K562 (cell line): ENCODE measurements at regions not wholly inside any gene's neighbourhood (a gene's known extent, or its start where the extent isn't known, plus 50 kb on each side); places are given as distances from the start of the nearest gene placed in this dataset.

Experiments
- ATAC-seq: fragments of 200-7000 bp; cut with Tn5 transposase; 3 replicates; pipeline ENCODE4 v1.9.1; 2020; ENCODE audit warnings: moderate library complexity
- BruUV-seq: library from RNA; stranded (reverse); fragments of 400-500 nt; replicated peaks from 2 replicates; lab custom pipeline; 2021; lab: Mats Ljungman, UMichigan
- CTCF ChIA-PET: fragments of 300-600 bp; formaldehyde crosslinking; extraction: SDS; loops from one replicate; lab custom pipeline; 2021; ENCODE audit warnings: low intra/inter-chr PET ratio; lab: Yijun Ruan, JAX
- POLR2A ChIA-PET: fragments of 300-600, 350-650 bp; sonication (Branson Sonifier 250); formaldehyde crosslinking; extraction: SDS; loops from one replicate; lab custom pipeline; 2021; ENCODE audit warnings: antibody characterized with exemption, inconsistent platforms; lab: Yijun Ruan, JAX
- DNase-seq, 4 experiments: peaks; one replicate each; pipeline versions ENCODE4 v3.0.0 to v3.0.0-alpha.2; 2011 to 2018; ENCODE audit warnings: low spot score in 3 of 4, mixed read lengths in 3 of 4; ENCODE audit errors: extremely low read depth in 1 of 4
- FAIRE-seq: peaks from 2 replicates; lab custom pipeline; 2011; peaks lifted over from hg19 to GRCh38; lab: Jason Lieb, UNC
- H2AFZ ChIP-seq: 2 replicates; pipeline ENCODE4 v1.6.0; 2011; ENCODE audit warnings: low read depth, low read length, control low read depth, inconsistent platforms
- H3K27ac ChIP-seq: fragments of 200-600 bp; 3 replicates; pipeline ENCODE4 v1.8.0; 2011; ENCODE audit warnings: low read depth, mild to moderate bottlenecking, control low read depth, inconsistent platforms, low read length, moderate library complexity, mixed read lengths; ENCODE audit errors: extremely low read depth
- H3K27me3 ChIP-seq, 2 experiments: fragments of 300-600 bp in 1 of 2; 2 replicates in 1 of 2; 3 replicates in 1 of 2; pipeline versions ENCODE4 v1.6.0 to v1.8.0; 2011; ENCODE audit warnings: inconsistent platforms in 2 of 2, low read length in 2 of 2, mild to moderate bottlenecking in 1 of 2, mixed read lengths in 1 of 2, moderate library complexity in 1 of 2; ENCODE audit not compliant: control insufficient read depth in 2 of 2, insufficient read depth in 2 of 2
- H3K36me3 ChIP-seq: fragments of 300-600 bp; 3 replicates; pipeline ENCODE4 v1.8.0; 2011; ENCODE audit warnings: mild to moderate bottlenecking, low read length, inconsistent platforms; ENCODE audit not compliant: control insufficient read depth, insufficient read depth
- H3K4me1 ChIP-seq, 2 experiments: fragments of 200-600 bp in 1 of 2; replicated peaks in 1 of 2; 2 replicates in 1 of 2; 3 replicates in 1 of 2; pipeline versions ENCODE4 v1.5.1 to v1.8.0; 2011; ENCODE audit warnings: inconsistent platforms in 2 of 2, low read length in 2 of 2, mild to moderate bottlenecking in 1 of 2, mixed read lengths in 1 of 2, moderate library complexity in 1 of 2; ENCODE audit not compliant: control insufficient read depth in 2 of 2, insufficient read depth in 2 of 2
- H3K4me2 ChIP-seq: 2 replicates; pipeline ENCODE4 v1.6.1; 2011; ENCODE audit warnings: low read length, control low read depth, inconsistent platforms, mixed read lengths; ENCODE audit not compliant: insufficient read depth
- H3K4me3 ChIP-seq: fragments of 200-600 bp; sonication (generic), shearing (Covaris generic); 2 replicates; pipeline ENCODE4 v1.5.1; 2016; ENCODE audit warnings: control low read depth, inconsistent platforms
- H3K79me2 ChIP-seq: fragments of 200-600 bp; 3 replicates; pipeline ENCODE4 v1.8.0; 2011; ENCODE audit warnings: low read length, inconsistent platforms; ENCODE audit not compliant: control insufficient read depth, insufficient read depth
- H3K9ac ChIP-seq, 2 experiments: 2 replicates each; pipeline versions ENCODE4 v1.6.0 to v1.6.1; 2011; ENCODE audit warnings: low read depth in 2 of 2, low read length in 2 of 2, control low read depth in 1 of 2, inconsistent platforms in 1 of 2, mild to moderate bottlenecking in 1 of 2, mixed read lengths in 1 of 2; ENCODE audit not compliant: insufficient read depth in 1 of 2
- H3K9me1 ChIP-seq: one replicate; pipeline ENCODE4 v1.6.0; 2011; ENCODE audit warnings: inconsistent platforms, mild to moderate bottlenecking, low read length, moderate library complexity; ENCODE audit not compliant: control insufficient read depth, insufficient read depth
- H3K9me3 ChIP-seq: replicated peaks from 2 replicates; pipeline ENCODE4 v1.5.1; 2011; ENCODE audit warnings: low read depth, low read length, inconsistent platforms; ENCODE audit not compliant: control insufficient read depth, insufficient read depth
- H4K20me1 ChIP-seq: replicated peaks from 2 replicates; pipeline ENCODE4 v1.6.1; 2011; ENCODE audit warnings: low read length, inconsistent platforms, mixed read lengths; ENCODE audit not compliant: control insufficient read depth, insufficient read depth
- FOXM1 ChIP-seq, 2 experiments: fragments of 450-650 bp in 1 of 2; sonication (generic) in 1 of 2; formaldehyde crosslinking in 1 of 2; IDR thresholded peaks; 2 replicates each; pipeline versions ENCODE4 v1.6.1 to v1.9.0; 2017 to 2022; ENCODE audit warnings: low read depth in 2 of 2, mild to moderate bottlenecking in 2 of 2, missing genetic modification reagents in 1 of 2, moderate library complexity in 1 of 2
- GABPB1 ChIP-seq: sonication (generic); formaldehyde crosslinking; IDR thresholded peaks from 2 replicates; pipeline ENCODE4 v1.8.0; 2022; ENCODE audit warnings: mild to moderate bottlenecking, missing genetic modification reagents
- MTA2 ChIP-seq: fragments of 450-650 bp; IDR thresholded peaks from 2 replicates; pipeline ENCODE4 v1.6.1; 2016; ENCODE audit warnings: low read depth
- NCOA4 ChIP-seq: fragments of 450-650 bp; IDR thresholded peaks from 2 replicates; pipeline ENCODE4 v1.6.1; 2018; ENCODE audit warnings: mild to moderate bottlenecking; ENCODE audit not compliant: partially characterized antibody
- NFIX ChIP-seq: fragments of 250-450 bp; sonication (Bioruptor Pico); IDR thresholded peaks from 2 replicates; pipeline ENCODE4 v1.4.0; 2020; ENCODE audit warnings: low read depth, mild to moderate bottlenecking, moderate library complexity
- NUFIP1 ChIP-seq: fragments of 450-650 bp; IDR thresholded peaks from 2 replicates; pipeline ENCODE4 v1.6.1; 2018; ENCODE audit not compliant: partially characterized antibody
- ZHX1 ChIP-seq: fragments of 150-350 bp; conservative IDR thresholded peaks from 2 replicates; pipeline ENCODE4 v1.6.1; 2014; ENCODE audit warnings: low read length
- ZNF347 ChIP-seq: fragments of 450-650 bp; formaldehyde crosslinking; IDR thresholded peaks from 2 replicates; pipeline ENCODE4 v1.4.0; 2020; ENCODE audit warnings: low read depth, mild to moderate bottlenecking, moderate library complexity
- WGBS: fragments of 100-300 bp; shearing (Covaris generic); methylation state at CpG from one replicate; pipeline ENCODE4 v1.1.6; 2016; ENCODE audit warnings: low coverage, mixed read lengths; ENCODE audit not compliant: insufficient coverage; ENCODE audit errors: missing lambda C conversion rate; 5-methylcytosine and 5-hydroxymethylcytosine counted together
- in situ Hi-C: fragments of 300-500 bp; cut with MboI; formaldehyde crosslinking; loops from 4 replicates; pipeline ENCODE4 v1.15.0; 2018; ENCODE audit warnings: inconsistent platforms, mixed read lengths
- intact Hi-C: fragments of 100-400 bp; cut with micrococcal nuclease; formaldehyde crosslinking; loops from 2 replicates; pipeline ENCODE4 v1.14.2; 2022
- TF ChIP-seq, protein P1 (sequence below): fragments of 450-650 bp; IDR thresholded peaks from 2 replicates; pipeline ENCODE4 v1.7.0; 2016; ENCODE audit warnings: borderline replicate concordance
- TF ChIP-seq, protein P2 (sequence below): sonication (generic); formaldehyde crosslinking; IDR thresholded peaks from 2 replicates; pipeline ENCODE4 v1.9.0; 2022; ENCODE audit warnings: mild to moderate bottlenecking, missing genetic modification reagents
- TF ChIP-seq, protein P3 (sequence below), 2 experiments: fragments of 200-800 bp in 1 of 2; sonication (Bioruptor generic) in 1 of 2; sonication (generic) in 1 of 2; formaldehyde crosslinking in 1 of 2; IDR thresholded peaks in 1 of 2; conservative IDR thresholded peaks in 1 of 2; 2 replicates each; pipeline versions ENCODE4 v1.5.0 to v1.6.1; 2016 to 2020; ENCODE audit warnings: missing compliant biosample characterization in 1 of 2, missing genetic modification characterization in 1 of 2, missing genetic modification reagents in 1 of 2

DNA sequence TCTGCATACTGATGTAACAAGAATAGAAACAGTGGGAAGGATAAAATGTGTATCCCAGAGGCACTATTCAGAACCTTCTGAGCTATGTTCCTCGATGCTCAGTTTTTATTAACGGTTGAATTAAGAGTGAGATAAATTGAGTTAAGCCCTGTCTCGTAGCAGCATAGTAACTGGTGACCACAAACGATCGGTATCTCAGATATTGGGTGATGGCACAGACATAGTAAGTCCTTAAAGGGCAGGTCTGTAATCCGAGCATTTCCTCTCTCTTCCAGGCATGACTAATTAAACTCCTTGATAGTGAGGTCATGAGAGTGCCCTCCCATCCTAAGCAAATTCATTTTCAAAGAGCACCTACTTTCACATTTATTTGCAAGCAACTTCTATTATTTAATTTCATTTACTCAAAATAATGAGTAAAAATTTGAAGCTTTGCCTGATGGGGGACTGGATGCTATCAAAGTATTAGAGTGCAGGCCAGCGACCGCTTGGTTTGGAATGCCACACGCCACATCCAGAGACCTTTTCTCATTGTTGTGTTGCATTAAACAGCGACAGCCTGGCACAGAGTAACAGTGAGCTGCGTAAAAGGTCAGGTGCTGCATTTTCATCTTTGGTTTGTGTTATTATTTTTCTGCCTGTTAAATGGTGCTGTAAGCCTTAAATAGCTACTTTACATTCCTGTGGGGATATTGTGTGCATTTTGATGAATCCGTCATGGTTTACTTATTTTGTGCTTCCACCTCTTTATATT, 101.9 kb downstream of the PCDH7 start:
- DNase-seq (no peak), FAIRE-seq (no peak), ATAC-seq (no peak)
- Histone ChIP-seq H3K36me3 (no peaks in the 10 kb centered on the region), H3K9ac (no peak overlapping the region), H3K79me2 (no peaks in the 10 kb centered on the region), H3K4me1 (no peaks in the 10 kb centered on the region), H3K27me3 (no peaks in the 10 kb centered on the region), H4K20me1 (no peaks in the 10 kb centered on the region), H3K27ac (no peak overlapping the region), H3K4me2 (no peak overlapping the region), H3K4me3 (no peak overlapping the region), H2AFZ (no peak overlapping the region), H3K9me3 (no peaks in the 10 kb centered on the region), H3K9me1 (no peaks in the 10 kb centered on the region)
- under 1% methylated on average over 12 of the region's 12 CpGs for WGBS
- in situ Hi-C loops (no loop called here), intact Hi-C loops (no loop called here)
- BruUV-seq: no TSS peak
- CTCF ChIA-PET: no interaction called here
- POLR2A ChIA-PET: no interaction called here
- TF ChIP-seq, protein P1, sequence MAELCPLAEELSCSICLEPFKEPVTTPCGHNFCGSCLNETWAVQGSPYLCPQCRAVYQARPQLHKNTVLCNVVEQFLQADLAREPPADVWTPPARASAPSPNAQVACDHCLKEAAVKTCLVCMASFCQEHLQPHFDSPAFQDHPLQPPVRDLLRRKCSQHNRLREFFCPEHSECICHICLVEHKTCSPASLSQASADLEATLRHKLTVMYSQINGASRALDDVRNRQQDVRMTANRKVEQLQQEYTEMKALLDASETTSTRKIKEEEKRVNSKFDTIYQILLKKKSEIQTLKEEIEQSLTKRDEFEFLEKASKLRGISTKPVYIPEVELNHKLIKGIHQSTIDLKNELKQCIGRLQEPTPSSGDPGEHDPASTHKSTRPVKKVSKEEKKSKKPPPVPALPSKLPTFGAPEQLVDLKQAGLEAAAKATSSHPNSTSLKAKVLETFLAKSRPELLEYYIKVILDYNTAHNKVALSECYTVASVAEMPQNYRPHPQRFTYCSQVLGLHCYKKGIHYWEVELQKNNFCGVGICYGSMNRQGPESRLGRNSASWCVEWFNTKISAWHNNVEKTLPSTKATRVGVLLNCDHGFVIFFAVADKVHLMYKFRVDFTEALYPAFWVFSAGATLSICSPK: no peak
- TF ChIP-seq ZNF347 (CRISPR knock-in tag): no peak
- TF ChIP-seq, protein P2, sequence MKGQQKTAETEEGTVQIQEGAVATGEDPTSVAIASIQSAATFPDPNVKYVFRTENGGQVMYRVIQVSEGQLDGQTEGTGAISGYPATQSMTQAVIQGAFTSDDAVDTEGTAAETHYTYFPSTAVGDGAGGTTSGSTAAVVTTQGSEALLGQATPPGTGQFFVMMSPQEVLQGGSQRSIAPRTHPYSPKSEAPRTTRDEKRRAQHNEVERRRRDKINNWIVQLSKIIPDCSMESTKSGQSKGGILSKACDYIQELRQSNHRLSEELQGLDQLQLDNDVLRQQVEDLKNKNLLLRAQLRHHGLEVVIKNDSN (CRISPR knock-in tag): no peak
- TF ChIP-seq ZHX1: no peak
- no peak for TF ChIP-seq GABPB1
- no peak for TF ChIP-seq MTA2
- TF ChIP-seq, protein P3, sequence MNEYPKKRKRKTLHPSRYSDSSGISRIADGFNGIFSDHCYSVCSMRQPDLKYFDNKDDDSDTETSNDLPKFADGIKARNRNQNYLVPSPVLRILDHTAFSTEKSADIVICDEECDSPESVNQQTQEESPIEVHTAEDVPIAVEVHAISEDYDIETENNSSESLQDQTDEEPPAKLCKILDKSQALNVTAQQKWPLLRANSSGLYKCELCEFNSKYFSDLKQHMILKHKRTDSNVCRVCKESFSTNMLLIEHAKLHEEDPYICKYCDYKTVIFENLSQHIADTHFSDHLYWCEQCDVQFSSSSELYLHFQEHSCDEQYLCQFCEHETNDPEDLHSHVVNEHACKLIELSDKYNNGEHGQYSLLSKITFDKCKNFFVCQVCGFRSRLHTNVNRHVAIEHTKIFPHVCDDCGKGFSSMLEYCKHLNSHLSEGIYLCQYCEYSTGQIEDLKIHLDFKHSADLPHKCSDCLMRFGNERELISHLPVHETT (CRISPR knock-in tag; conservative IDR thresholded peaks at IDR 0.05 in 1 of 2, IDR thresholded peaks at IDR 0.05 in 1 of 2): no peak
- no peak for TF ChIP-seq NUFIP1
- no peak for TF ChIP-seq NCOA4
- TF ChIP-seq FOXM1 (IDR thresholded peaks at IDR 0.05; ENCODE audit: low read depth): no peak
- no peak for TF ChIP-seq FOXM1 (CRISPR knock-in tag; IDR thresholded peaks at IDR 0.05; ENCODE audit: low read depth)
- TF ChIP-seq NFIX (CRISPR knock-in tag): no peak
